Ovary (tissue), 3 donors: ENCODE measurements at regions not wholly inside any gene's neighbourhood (a gene's known extent, or its start where the extent isn't known, plus 50 kb on each side); places are given as distances from the start of the nearest gene placed in this dataset.

Experiments
- EP300 ChIP-seq: sonication (generic); formaldehyde crosslinking; IDR thresholded peaks from one replicate; pipeline ENCODE4 v1.6.1; 2017; ENCODE audit warnings: antibody characterized with exemption
- TF ChIP-seq, protein P1 (sequence below), 3 donors: fragments of 450-650 bp in 2 of 3; fragments of 200-600 bp in 1 of 3; IDR thresholded peaks; one replicate each; pipeline versions ENCODE4 v1.5.1 to v1.8.0; 2016 to 2022; ENCODE audit warnings: antibody characterized with exemption in 3 of 3, mild to moderate bottlenecking in 1 of 3
- donor health status: DM: no; HTN: no; CAD: no.

DNA sequence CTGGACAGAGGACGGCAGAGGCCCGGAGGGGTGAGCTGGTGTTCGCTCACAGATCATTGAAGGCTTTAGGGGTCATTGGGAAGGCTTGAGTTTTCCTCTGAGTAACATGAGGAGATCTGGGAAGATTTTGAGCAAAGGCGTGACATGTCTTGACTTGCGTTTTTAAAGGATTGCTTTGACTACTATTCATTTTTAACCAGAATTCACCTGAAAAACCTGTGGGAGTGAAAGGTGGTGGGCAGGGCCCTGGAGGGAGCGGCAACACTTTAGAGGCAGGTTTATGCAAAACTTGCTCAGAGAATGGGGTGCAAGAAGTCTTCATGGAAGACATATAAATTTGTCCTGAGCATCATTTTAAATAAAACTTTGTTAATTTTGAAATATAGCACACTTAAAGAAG lies 72.2 kb upstream of the EEF1E1 start:
- TF ChIP-seq, protein P1, sequence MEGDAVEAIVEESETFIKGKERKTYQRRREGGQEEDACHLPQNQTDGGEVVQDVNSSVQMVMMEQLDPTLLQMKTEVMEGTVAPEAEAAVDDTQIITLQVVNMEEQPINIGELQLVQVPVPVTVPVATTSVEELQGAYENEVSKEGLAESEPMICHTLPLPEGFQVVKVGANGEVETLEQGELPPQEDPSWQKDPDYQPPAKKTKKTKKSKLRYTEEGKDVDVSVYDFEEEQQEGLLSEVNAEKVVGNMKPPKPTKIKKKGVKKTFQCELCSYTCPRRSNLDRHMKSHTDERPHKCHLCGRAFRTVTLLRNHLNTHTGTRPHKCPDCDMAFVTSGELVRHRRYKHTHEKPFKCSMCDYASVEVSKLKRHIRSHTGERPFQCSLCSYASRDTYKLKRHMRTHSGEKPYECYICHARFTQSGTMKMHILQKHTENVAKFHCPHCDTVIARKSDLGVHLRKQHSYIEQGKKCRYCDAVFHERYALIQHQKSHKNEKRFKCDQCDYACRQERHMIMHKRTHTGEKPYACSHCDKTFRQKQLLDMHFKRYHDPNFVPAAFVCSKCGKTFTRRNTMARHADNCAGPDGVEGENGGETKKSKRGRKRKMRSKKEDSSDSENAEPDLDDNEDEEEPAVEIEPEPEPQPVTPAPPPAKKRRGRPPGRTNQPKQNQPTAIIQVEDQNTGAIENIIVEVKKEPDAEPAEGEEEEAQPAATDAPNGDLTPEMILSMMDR (IDR thresholded peaks at IDR 0.05) = no peak
- no peak for TF ChIP-seq EP300
